ENCODE measurements at regions not wholly inside any gene's neighbourhood (a gene's known extent, or its start where the extent isn't known, plus 50 kb on each side); places are given as distances from the start of the nearest gene placed in this dataset.
A peak's percentile ranks its signal among the peaks of the same experiment; 100 is the strongest.

- FAIRE-seq (no peak), DNase-seq (ENCODE audit: low read depth in 1 of 2, low spot score in 1 of 2) (peak; percentile 43 to 44), ATAC-seq (peak; percentile 92 to 97)
- Histone ChIP-seq H3K4me3 (no peak overlapping the region), H3K9me3 (no peaks in the 10 kb centered on the region), H3K4me2 (no peak overlapping the region), H3K27ac (no peak overlapping the region), H3K4me1 (no peaks in the 10 kb centered on the region)
- TF ChIP-seq EHMT2 (IDR thresholded peaks at IDR 0.05; ENCODE audit: low read depth) = no peak
- peak; percentile 65 for TF ChIP-seq SMC3 (IDR thresholded peaks at IDR 0.05)
- TF ChIP-seq TP53 (CRISPR knock-in tag; IDR thresholded peaks at IDR 0.05) = no peak
- TF ChIP-seq MAZ (IDR thresholded peaks at IDR 0.05; ENCODE audit: borderline replicate concordance, low read depth, low read length) = no peak
- TF ChIP-seq HMGXB4 (CRISPR knock-in tag; IDR thresholded peaks at IDR 0.05; ENCODE audit: borderline replicate concordance) = no peak
- no peak for TF ChIP-seq CHD4 (IDR thresholded peaks at IDR 0.05; ENCODE audit: borderline replicate concordance)
- TF ChIP-seq E2F6 (IDR thresholded peaks at IDR 0.05; ENCODE audit: borderline replicate concordance, low read depth) = no peak
- TF ChIP-seq NPAS2 (CRISPR knock-in tag; IDR thresholded peaks at IDR 0.05; ENCODE audit: borderline replicate concordance) = no peak
- no peak for TF ChIP-seq CHD2 (IDR thresholded peaks at IDR 0.05; ENCODE audit: low read length, partially characterized antibody)
- TF ChIP-seq, protein P1, sequence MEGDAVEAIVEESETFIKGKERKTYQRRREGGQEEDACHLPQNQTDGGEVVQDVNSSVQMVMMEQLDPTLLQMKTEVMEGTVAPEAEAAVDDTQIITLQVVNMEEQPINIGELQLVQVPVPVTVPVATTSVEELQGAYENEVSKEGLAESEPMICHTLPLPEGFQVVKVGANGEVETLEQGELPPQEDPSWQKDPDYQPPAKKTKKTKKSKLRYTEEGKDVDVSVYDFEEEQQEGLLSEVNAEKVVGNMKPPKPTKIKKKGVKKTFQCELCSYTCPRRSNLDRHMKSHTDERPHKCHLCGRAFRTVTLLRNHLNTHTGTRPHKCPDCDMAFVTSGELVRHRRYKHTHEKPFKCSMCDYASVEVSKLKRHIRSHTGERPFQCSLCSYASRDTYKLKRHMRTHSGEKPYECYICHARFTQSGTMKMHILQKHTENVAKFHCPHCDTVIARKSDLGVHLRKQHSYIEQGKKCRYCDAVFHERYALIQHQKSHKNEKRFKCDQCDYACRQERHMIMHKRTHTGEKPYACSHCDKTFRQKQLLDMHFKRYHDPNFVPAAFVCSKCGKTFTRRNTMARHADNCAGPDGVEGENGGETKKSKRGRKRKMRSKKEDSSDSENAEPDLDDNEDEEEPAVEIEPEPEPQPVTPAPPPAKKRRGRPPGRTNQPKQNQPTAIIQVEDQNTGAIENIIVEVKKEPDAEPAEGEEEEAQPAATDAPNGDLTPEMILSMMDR (IDR thresholded peaks at IDR 0.05) = peak; percentile 45
- TF ChIP-seq TFCP2L1 (CRISPR knock-in tag; IDR thresholded peaks at IDR 0.05) = no peak
- TF ChIP-seq SREBF2 (IDR thresholded peaks at IDR 0.05) = no peak
- TF ChIP-seq RAD21 (conservative IDR thresholded peaks at IDR 0.05 in 1 of 2, IDR thresholded peaks at IDR 0.05 in 1 of 2) = peak; percentile 52 to 62
- no peak for TF ChIP-seq BHLHE40 (IDR thresholded peaks at IDR 0.05; ENCODE audit: low read depth, low read length)
- TF ChIP-seq GATA3 (IDR thresholded peaks at IDR 0.05; ENCODE audit: borderline replicate concordance) = no peak
- TF ChIP-seq RNF2 (IDR thresholded peaks at IDR 0.05; ENCODE audit: borderline replicate concordance, low read depth) = no peak
- TF ChIP-seq HOXB5 (CRISPR knock-in tag; IDR thresholded peaks at IDR 0.05) = no peak
- TF ChIP-seq CBX8 (IDR thresholded peaks at IDR 0.05) = no peak
- no peak for TF ChIP-seq FOXS1 (CRISPR knock-in tag; IDR thresholded peaks at IDR 0.05)
- TF ChIP-seq MAFK (IDR thresholded peaks at IDR 0.05; ENCODE audit: partially characterized antibody) = no peak
- TF ChIP-seq MYC (IDR thresholded peaks at IDR 0.05; ENCODE audit: borderline replicate concordance, low read length) = no peak
- no peak for TF ChIP-seq POLR2AphosphoS2 (conservative IDR thresholded peaks at IDR 0.05; ENCODE audit: low read length)
- TF ChIP-seq HDAC2 (IDR thresholded peaks at IDR 0.05) = no peak
- TF ChIP-seq HOXB13 (CRISPR knock-in tag; IDR thresholded peaks at IDR 0.05; ENCODE audit: low read depth) = no peak
- ChIA-PET POLR2A (interaction anchor here (0.5 kb wide), 1 partner anchor 100 kb away, joined by 3 read pairs; no protein-coding TSS in a partner anchor), CTCF (interaction anchor here (0.6 to 1.9 kb wide), 11 partner anchors 11 to 592 kb away, joined by 3 to 10 read pairs (median 4); no protein-coding TSS in a partner anchor)
- WGBS (ENCODE audit: missing lambda C conversion rate) = 14% methylated on average over 18 of the region's 18 CpGs
These were observed 181.7 kb upstream of the NSMCE3 start for GRCh38 chr15:29451201-29451781.

- Histone ChIP-seq H3K4me3 (no peak overlapping the region), H3K4me2 (no peak overlapping the region), H3K4me1 (no peaks in the 10 kb centered on the region), H3K9me3 (no peaks in the 10 kb centered on the region), H3K27ac (no peak overlapping the region)
- ChIA-PET CTCF (interaction anchor here (1.0 to 2.4 kb wide), 2 partner anchors 9 to 119 kb away, joined by 3 to 7 read pairs; no protein-coding TSS in a partner anchor), POLR2A (no interaction called here)
- peak in 1 of 2 experiments; percentile 13 for DNase-seq (ENCODE audit: low read depth in 1 of 2, low spot score in 1 of 2)
- ATAC-seq = no peak
- peak; percentile 88 for TF ChIP-seq REST (IDR thresholded peaks at IDR 0.05)
- no peak for TF ChIP-seq FOXS1 (CRISPR knock-in tag; IDR thresholded peaks at IDR 0.05)
- 38% methylated on average over 1 of the region's 2 CpGs for WGBS (ENCODE audit: missing lambda C conversion rate)
- no peak for FAIRE-seq
These were observed 179.5 kb upstream of the NSMCE3 start for GRCh38 chr15:29449136-29449535.
